ENCODE measurements at regions not wholly inside any gene's neighbourhood (a gene's known extent, or its start where the extent isn't known, plus 50 kb on each side); places are given as distances from the start of the nearest gene placed in this dataset.

DNA sequence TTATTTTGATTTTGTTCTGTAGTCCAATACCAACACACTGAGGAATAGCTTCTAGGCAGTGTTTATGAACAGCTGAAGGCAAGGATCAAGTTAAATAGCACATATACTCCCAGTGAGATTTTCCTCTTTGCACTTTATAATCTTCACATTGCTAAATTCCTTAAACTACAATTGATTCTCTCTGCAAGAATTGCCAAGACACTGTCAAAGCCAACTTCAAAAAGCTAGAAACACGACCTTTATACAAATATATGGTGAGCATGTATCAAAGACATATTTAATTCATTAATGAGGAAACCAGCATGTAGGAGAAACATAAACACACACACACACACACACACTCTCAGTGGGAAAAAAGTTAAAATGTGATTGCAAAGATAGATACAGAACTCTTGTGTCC lies 86.4 kb upstream of the FAM9C start:
- Histone ChIP-seq H3K9me3 (no peaks in the 10 kb centered on the region), H3K36me3 (no peaks in the 10 kb centered on the region), H3K4me3 (no peak overlapping the region), H3K4me1 (no peaks in the 10 kb centered on the region), H3K27ac (no peak overlapping the region), H3K27me3 (no peaks in the 10 kb centered on the region)
- TF ChIP-seq, protein P1, sequence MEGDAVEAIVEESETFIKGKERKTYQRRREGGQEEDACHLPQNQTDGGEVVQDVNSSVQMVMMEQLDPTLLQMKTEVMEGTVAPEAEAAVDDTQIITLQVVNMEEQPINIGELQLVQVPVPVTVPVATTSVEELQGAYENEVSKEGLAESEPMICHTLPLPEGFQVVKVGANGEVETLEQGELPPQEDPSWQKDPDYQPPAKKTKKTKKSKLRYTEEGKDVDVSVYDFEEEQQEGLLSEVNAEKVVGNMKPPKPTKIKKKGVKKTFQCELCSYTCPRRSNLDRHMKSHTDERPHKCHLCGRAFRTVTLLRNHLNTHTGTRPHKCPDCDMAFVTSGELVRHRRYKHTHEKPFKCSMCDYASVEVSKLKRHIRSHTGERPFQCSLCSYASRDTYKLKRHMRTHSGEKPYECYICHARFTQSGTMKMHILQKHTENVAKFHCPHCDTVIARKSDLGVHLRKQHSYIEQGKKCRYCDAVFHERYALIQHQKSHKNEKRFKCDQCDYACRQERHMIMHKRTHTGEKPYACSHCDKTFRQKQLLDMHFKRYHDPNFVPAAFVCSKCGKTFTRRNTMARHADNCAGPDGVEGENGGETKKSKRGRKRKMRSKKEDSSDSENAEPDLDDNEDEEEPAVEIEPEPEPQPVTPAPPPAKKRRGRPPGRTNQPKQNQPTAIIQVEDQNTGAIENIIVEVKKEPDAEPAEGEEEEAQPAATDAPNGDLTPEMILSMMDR (IDR thresholded peaks at IDR 0.05): no peak
- intact Hi-C loops (cut with DNase I): no loop called here
- no peak for DNase-seq
- ATAC-seq: no peak

DNA sequence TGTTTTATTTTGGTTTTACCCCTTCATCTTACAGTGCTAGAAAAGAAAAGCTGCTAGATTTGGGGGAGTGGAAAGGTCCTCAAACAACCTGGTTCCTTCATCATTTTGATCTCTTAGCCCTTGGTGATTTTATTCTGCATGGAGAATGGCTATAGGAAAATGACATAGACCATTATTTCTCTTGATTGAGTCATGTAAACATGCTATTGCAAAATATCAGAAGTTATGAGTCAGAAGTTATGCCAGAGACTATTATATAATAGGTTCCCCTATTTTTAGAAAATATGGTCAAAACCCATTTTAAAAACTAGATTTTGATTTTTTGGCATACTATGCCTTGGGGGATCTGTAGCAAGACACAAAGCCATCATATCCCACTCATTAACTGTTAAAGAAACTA lies 83.7 kb upstream of the FAM9C start:
- Histone ChIP-seq H3K27ac (no peak overlapping the region), H3K4me1 (peaks cover 19% of the 10 kb centered on the region), H3K9me3 (no peaks in the 10 kb centered on the region), H3K27me3 (no peaks in the 10 kb centered on the region), H3K36me3 (no peaks in the 10 kb centered on the region), H3K4me3 (no peak overlapping the region)
- ATAC-seq (no peak), DNase-seq (no peak)
- TF ChIP-seq, protein P1 (IDR thresholded peaks at IDR 0.05): no peak
- intact Hi-C loops (cut with DNase I): no loop called here

DNA sequence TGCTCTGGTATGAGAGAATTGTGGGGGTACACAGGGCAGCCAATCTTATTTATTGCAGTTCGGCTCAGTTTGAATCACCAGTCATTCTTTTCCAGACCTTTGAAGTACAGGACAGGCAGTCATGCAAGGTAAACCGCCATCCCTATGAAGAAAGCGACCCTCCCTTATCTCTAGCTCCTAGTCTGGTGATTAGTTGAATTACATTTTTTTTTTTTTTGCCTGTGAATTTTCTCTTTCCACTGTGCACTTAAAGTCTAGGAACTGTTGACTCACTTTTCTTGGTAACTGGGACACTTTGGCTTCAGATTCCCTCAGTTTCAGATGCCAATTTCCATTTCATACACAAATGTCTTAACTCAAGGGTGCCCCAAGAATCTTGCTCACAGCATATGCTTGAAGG lies 82.4 kb upstream of the FAM9C start:
- Histone ChIP-seq H3K27me3 (no peaks in the 10 kb centered on the region), H3K36me3 (no peaks in the 10 kb centered on the region), H3K9me3 (no peaks in the 10 kb centered on the region), H3K4me3 (no peak overlapping the region), H3K4me1 (peaks cover 25% of the 10 kb centered on the region), H3K27ac (no peak overlapping the region)
- intact Hi-C loops (cut with DNase I): no loop called here
- DNase-seq (no peak), ATAC-seq (no peak)
- TF ChIP-seq, protein P1 (IDR thresholded peaks at IDR 0.05): no peak

DNA sequence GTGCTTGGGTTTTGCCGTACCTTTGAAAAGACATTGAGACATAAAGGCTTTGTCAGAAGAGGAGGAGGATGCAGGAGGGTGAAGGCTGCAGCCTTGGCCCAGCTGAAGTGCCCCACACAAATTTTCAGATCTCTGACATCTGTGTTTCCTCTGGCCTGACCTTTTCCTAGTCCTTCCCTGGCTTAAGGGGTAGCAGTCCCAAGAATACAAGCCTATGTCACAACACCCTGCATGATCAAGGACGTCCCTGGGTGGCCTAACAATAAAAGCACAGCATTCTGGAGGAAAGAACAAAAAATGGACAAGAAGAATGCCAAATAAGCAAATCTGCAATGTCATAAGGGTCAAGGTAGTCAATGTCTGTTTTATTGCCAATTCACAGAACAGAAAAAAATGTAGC lies 80.8 kb upstream of the FAM9C start:
- H3K27ac ChIP-seq: no peak overlapping the region
- H3K4me3 ChIP-seq: no peak overlapping the region
- H3K27me3 ChIP-seq: no peaks in the 10 kb centered on the region
- H3K36me3 ChIP-seq: no peaks in the 10 kb centered on the region
- intact Hi-C loops (cut with DNase I): no loop called here
- H3K9me3 ChIP-seq: no peaks in the 10 kb centered on the region
- ATAC-seq (no peak), DNase-seq (no peak)
- H3K4me1 ChIP-seq: peaks cover 39% of the 10 kb centered on the region
- TF ChIP-seq, protein P1 (IDR thresholded peaks at IDR 0.05): no peak

DNA sequence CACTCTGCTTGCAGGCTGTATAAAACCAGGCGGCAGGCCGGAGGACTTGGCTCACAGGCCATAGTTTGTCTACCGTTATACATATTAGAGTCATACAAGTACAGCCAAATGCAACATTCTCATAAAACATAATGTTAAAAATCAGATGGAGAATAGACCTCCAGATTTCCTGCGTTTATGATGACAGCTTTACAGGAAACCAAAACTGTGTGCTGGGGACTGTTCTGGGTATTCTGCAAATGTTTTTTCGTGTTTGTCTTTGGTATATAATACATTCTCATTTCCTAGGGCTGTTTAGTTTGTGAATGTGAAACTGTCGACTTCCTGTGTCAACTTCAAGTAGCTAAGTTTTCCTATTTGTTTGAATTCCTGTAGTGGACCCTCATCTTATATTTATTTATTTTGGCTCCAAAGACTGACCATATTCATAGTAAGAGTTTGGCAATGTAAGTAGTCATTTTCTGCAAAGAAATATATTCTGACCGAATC lies 79.5 kb upstream of the FAM9C start:
- TF ChIP-seq, protein P1 (IDR thresholded peaks at IDR 0.05): no peak
- no peak for DNase-seq
- Histone ChIP-seq H3K36me3 (no peaks in the 10 kb centered on the region), H3K4me1 (peaks cover 39% of the 10 kb centered on the region), H3K4me3 (no peak overlapping the region), H3K9me3 (no peaks in the 10 kb centered on the region), H3K27ac (peak overlapping the region; percentile 51), H3K27me3 (no peaks in the 10 kb centered on the region)
- intact Hi-C loops (cut with DNase I): no loop called here
- ATAC-seq: no peak

DNA sequence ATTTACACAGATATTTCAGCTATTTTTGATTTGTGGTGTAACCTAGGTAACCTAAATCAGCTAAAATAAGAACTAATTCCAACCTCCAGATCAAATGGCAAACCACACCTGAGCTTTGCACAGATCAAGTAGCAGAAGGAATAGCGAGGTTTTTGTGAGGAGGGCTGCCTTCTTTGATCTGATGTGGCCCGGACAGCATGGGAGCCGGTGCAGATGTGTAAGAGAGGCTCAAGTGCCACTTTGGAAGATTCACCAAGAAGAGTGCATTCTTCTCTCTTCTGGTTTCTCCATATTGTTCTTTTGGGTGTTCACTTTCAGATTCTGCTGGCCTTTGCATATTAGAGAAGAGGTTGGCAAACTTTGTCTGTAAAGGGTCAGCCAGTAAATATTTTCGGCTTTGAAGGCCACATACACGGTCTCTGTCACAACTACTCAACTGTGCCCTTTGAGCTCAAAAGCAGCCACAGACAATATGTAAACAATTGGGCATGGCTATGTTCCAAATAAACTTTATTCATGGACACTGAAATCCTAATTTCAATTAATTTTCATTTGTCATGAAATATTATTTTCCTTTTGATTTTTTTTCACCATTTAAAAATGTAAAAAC lies 78.9 kb upstream of the FAM9C start:
- Histone ChIP-seq H3K4me1 (peaks cover 39% of the 10 kb centered on the region), H3K36me3 (no peaks in the 10 kb centered on the region), H3K27ac (peak overlapping the region; percentile 51), H3K27me3 (no peaks in the 10 kb centered on the region), H3K9me3 (no peaks in the 10 kb centered on the region), H3K4me3 (no peak overlapping the region)
- intact Hi-C loops (cut with DNase I): no loop called here
- DNase-seq: no peak
- no peak for ATAC-seq
- TF ChIP-seq, protein P1 (IDR thresholded peaks at IDR 0.05): no peak
